Stimulated activated CD4-positive, alpha-beta T cell treated with anti-CD3 and anti-CD28 coated beads, Interleukin-15, amount 100 ng/mL, for 48 hours (primary cell): ENCODE measurements at regions not wholly inside any gene's neighbourhood (a gene's known extent, or its start where the extent isn't known, plus 50 kb on each side); places are given as distances from the start of the nearest gene placed in this dataset.
A peak's percentile ranks its signal among the peaks of the same experiment; 100 is the strongest.
"Not testable (repeated sequence)": the region's sequence is repeated elsewhere in the genome, so short reads cannot be mapped to it uniquely, and the experiment has no call there.

Source experiments
- DNase-seq, 2 donors: peaks; one replicate each; pipeline ENCODE4 v3.0.0-alpha.2; 2020; ENCODE audit warnings: low read depth in 2 of 2

GRCh38 chr2:204143216-204144014 is 206.9 kb downstream of the ICOS start:
- no peak for DNase-seq

DNA sequence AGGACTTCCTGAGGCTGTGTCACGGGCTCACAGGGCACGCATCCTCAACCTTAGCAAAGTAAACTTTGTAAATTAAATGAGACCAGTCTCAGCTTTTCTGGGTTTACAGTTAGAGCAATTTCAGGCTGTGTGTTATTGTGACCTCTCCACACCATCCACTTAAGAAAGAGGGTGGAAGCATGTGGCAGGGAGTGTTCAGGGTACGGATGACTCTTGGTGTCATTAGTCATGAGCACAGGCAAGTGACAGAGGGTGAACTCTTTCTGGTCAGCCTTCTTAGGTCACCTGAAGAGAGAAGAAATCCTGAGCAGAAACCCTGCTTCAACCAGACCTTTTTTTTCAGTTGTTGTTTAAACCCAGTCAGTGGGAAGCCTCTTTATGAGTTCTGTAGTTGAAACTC is 207.9 kb downstream of the ICOS start:
- DNase-seq = no peak

- peak; percentile 68 to 74 for DNase-seq
Measured at GRCh38 chr2:204145263-204145751, 208.7 kb downstream of the ICOS start.

GRCh38 chr2:204145791-204146190 is 209.2 kb downstream of the ICOS start:
- no peak for DNase-seq

GRCh38 chr2:204147040-204147439 is 210.5 kb downstream of the ICOS start:
- not testable (repeated sequence) for DNase-seq

DNA sequence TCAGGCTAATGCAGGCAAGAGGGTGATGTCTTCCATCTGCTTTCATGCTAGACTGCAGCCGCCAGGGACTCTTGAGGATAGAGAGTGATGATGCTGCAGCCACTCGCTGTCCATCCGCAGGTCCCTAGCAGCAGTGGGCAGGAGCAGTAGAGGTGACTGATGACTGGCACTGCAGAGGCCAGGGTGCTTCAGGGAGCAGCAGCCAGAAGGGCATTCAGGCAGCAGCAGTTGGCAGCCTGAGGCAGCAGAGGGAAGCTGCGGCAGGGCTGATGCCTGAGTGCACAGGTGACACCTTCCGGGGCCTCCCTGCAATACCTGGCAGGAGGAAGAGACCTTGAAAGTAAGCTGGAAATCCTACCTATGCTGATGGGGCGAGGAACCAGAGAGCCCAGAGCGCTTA is 214.2 kb downstream of the ICOS start:
- DNase-seq = no peak

DNA sequence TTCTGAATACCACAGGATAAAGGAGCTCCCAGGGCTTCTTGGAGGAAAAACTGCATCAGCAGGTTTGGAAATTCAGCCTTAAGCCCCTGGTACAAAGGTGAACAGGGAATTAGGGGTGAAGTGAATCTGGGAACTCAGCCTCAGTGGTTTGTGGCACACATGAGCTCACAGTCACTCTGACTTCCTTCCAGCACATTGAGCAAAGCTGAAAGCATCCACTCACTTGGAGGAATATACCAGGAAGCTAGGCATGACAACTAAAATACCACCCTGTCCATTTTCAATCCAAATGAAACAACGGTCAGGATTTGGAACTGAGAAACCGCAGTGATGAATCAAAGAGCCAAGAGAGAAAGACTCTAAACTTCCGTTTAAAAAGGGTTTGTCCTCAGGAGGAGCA is 216.1 kb downstream of the ICOS start:
- no peak for DNase-seq

GRCh38 chr2:204154863-204155262 is 218.3 kb downstream of the ICOS start:
- DNase-seq = no peak

GRCh38 chr2:204156456-204156855 is 219.9 kb downstream of the ICOS start:
- DNase-seq = no peak

DNA sequence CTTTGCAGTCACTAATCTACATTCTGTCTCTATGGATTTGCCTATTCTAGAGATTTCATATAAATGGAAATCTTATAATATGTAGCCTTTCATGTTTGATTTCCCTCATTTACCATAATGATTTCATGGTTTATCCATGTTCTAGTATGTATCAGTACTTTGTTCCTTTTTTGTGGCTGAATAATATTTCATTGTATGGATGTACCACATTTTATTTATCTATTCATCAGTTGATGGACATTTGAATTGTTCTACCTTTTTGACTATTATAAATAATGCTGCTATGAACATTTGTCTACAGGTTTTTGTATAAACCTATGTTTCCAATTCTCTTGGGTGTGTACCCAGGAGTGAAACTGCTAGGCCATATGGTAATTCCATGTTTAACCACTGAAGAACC is 221.1 kb downstream of the ICOS start:
- DNase-seq = no peak

- DNase-seq = no peak
Measured at GRCh38 chr2:204159526-204159925, 223.0 kb downstream of the ICOS start.

- no peak for DNase-seq
Measured at GRCh38 chr2:204160989-204161388, 224.4 kb downstream of the ICOS start.

- no peak for DNase-seq
Measured at GRCh38 chr2:204161886-204162285, 225.3 kb downstream of the ICOS start.

GRCh38 chr2:204166961-204167360 is 230.4 kb downstream of the ICOS start:
- DNase-seq = no peak

DNA sequence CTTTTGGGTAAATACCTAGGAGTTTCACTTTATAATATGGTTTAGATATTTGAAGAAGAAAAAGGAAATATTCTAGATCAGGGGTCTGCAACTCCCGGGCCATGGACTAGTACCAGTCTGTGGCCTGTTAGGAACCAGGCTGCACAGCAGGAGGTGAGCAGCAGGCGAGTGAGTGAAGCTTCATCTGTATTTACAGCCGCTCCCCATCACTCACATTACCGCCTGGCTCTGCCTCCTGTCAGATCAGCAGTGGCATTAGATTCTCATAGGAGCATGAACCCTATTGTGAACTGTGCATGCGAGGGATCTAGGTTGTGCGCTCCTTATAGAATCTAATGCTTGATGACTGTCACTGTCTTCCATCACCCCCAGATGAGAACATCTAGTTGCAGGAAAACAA is 231.1 kb downstream of the ICOS start:
- not testable (repeated sequence) for DNase-seq

GRCh38 chr2:204170411-204170810 is 233.8 kb downstream of the ICOS start:
- DNase-seq = no peak

DNA sequence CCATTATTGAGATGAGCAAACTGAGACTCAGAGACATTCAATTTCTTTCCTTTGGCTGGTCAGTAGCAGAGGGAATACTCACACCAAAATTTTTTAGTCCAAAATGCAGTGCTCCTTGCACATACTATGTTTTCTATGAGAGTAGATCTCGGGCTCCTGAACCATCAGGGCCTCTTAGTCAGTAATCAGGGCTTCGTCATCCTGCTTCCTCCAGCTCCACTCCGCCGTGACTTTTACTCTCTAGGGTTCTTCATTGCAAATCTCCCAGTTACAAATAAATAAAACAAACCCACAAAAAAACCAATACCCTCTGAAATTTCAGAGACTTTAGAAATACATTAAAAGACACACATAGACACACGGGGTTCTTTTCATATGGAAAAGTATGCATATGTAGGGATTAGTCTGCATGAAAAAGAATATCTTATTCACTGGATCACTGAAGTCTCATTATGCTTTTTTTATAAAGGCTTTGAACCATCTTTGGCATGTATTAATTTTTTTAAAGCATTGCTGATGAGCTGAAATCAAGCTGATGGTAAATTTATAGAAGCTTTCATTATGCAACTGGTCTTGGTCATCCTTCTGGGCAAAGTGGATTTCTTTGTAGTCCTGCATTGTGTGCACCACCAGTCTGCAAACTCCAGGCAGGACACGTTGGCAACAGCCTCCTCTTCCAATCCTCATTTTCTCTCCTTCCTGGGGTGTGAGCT is 235.0 kb downstream of the ICOS start:
- DNase-seq = no peak

DNA sequence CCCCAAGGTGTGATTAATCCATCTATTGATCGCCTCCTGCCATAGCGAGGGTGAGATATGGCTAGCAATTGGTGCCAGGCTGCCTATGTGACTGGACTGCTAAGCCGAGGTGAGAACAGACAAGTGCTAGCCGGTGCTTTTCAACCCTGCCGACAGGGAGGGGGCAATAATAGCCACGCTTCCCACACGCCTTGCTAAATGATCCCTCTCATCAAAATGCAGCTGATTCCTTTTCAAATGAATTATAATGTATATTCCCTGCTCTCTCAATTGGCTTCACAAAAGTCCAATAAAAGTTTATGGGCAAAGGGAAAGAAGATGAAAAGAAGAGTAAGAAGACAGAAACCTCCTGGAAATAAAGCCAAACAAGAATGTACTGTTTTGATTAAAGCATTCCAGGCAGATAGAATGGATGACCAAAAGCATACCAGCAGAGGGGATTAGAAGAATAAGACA is 235.6 kb downstream of the ICOS start:
- DNase-seq = no peak

- DNase-seq = no peak
Measured at GRCh38 chr2:204174034-204174433, 237.5 kb downstream of the ICOS start.

GRCh38 chr2:204175552-204176271 is 239.1 kb downstream of the ICOS start:
- no peak for DNase-seq

GRCh38 chr2:204176306-204176705 is 239.7 kb downstream of the ICOS start:
- DNase-seq = no peak

GRCh38 chr2:204177251-204177976 is 240.9 kb downstream of the ICOS start:
- DNase-seq = no peak
